Ovary (tissue), 7 donors: ENCODE measurements at regions not wholly inside any gene's neighbourhood (a gene's known extent, or its start where the extent isn't known, plus 50 kb on each side); places are given as distances from the start of the nearest gene placed in this dataset.

ENCODE experiments used
- DNase-seq, 5 donors: peaks; one replicate each; pipeline ENCODE4 v3.0.0-alpha.2; 2019 to 2020
- H3K27ac ChIP-seq, 2 donors: fragments of 200-600 bp; one replicate each; pipeline versions ENCODE4 v1.5.1 to v1.8.0; 2019 to 2022
- H3K27me3 ChIP-seq: fragments of 200-600 bp; one replicate; pipeline ENCODE4 v1.8.0; 2022
- H3K36me3 ChIP-seq: fragments of 200-600 bp; sonication (generic); one replicate; pipeline ENCODE4 v1.5.1; 2019
- H3K4me1 ChIP-seq: one replicate; pipeline ENCODE4 v1.8.1; 2013; ENCODE audit warnings: mild to moderate bottlenecking, moderate library complexity; ENCODE audit not compliant: insufficient read depth
- H3K4me3 ChIP-seq: fragments of 200-600 bp; sonication (generic); one replicate; pipeline ENCODE4 v1.5.1; 2017
- H3K9me3 ChIP-seq, 2 donors: fragments of 200-600 bp in 1 of 2; sonication (generic) in 1 of 2; one replicate each; pipeline versions ENCODE4 v1.5.1 to v1.8.1; 2013 to 2019; ENCODE audit warnings: mild to moderate bottlenecking in 1 of 2, moderate library complexity in 1 of 2
- EP300 ChIP-seq: sonication (generic); formaldehyde crosslinking; IDR thresholded peaks from one replicate; pipeline ENCODE4 v1.6.1; 2017; ENCODE audit warnings: antibody characterized with exemption
- POLR2A ChIP-seq: fragments of 450-650 bp; IDR thresholded peaks from one replicate; pipeline ENCODE4 v1.6.1; 2017; ENCODE audit warnings: antibody characterized with exemption, mild to moderate bottlenecking, moderate library complexity
- WGBS, 3 donors: extraction: QIAGEN DNeasy Blood & Tissue Kit in 1 of 3; methylation state at CpG; one replicate each; pipeline versions ENCODE4 v1.1.5 to v1.1.7; 2013 to 2017; 5-methylcytosine and 5-hydroxymethylcytosine counted together
- intact Hi-C, 4 donors: fragments of 100-400 bp; cut with DNase I; formaldehyde crosslinking; loops; one replicate each; pipeline versions ENCODE4 v1.11.0 to v1.15.1; 2022 to 2023
- TF ChIP-seq, protein P1 (sequence below), 3 donors: fragments of 450-650 bp in 2 of 3; fragments of 200-600 bp in 1 of 3; IDR thresholded peaks; one replicate each; pipeline versions ENCODE4 v1.5.1 to v1.8.0; 2016 to 2022; ENCODE audit warnings: antibody characterized with exemption in 3 of 3, mild to moderate bottlenecking in 1 of 3
- donor health status: DM: no; HTN: no; CAD: no; lungs with moderate emphysema.
- donor health status: DM: no; HTN: no; CAD: no.
- donor health status: Bipolar disorder and iron deficiency.
- donor health status: DM: no; HTN: no; CAD: no.
- donor health status: DM: yes; HTN: yes; CAD: no.

DNA sequence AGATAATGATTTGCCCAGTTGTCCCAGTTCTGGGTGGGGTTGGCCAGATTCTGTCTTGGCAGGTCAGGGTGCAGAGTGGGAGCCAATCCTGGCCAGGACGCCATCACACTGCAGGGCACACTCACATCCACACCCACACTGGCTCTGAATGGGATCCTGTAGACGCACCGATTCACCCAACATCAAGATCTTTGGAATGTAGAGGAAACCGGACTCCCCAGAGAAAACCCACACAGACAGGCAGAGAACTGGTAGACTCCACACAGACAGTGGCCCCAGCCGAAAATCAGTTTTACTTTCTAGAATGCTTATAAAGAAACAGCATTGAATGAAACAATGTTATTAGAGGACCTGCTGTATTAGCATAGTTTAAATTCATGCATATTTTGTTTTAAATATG, 343.1 kb upstream of the DAB2 start:
- intact Hi-C loops, result no loop called here
- Histone ChIP-seq H3K27ac (no peak overlapping the region), H3K27me3 (no peaks in the 10 kb centered on the region), H3K4me3 (no peak overlapping the region), H3K36me3 (no peaks in the 10 kb centered on the region), H3K9me3 (no peaks in the 10 kb centered on the region), H3K4me1 (no peaks in the 10 kb centered on the region)
- whole genome bisulfite sequencing, 3 donors, result 82 to 91% (median 87%) methylated on average over 5 of the region's 5 CpGs
- no peak for DNase-seq
- no peak for TF ChIP-seq POLR2A
- TF ChIP-seq, protein P1, sequence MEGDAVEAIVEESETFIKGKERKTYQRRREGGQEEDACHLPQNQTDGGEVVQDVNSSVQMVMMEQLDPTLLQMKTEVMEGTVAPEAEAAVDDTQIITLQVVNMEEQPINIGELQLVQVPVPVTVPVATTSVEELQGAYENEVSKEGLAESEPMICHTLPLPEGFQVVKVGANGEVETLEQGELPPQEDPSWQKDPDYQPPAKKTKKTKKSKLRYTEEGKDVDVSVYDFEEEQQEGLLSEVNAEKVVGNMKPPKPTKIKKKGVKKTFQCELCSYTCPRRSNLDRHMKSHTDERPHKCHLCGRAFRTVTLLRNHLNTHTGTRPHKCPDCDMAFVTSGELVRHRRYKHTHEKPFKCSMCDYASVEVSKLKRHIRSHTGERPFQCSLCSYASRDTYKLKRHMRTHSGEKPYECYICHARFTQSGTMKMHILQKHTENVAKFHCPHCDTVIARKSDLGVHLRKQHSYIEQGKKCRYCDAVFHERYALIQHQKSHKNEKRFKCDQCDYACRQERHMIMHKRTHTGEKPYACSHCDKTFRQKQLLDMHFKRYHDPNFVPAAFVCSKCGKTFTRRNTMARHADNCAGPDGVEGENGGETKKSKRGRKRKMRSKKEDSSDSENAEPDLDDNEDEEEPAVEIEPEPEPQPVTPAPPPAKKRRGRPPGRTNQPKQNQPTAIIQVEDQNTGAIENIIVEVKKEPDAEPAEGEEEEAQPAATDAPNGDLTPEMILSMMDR (IDR thresholded peaks at IDR 0.05), result no peak
- TF ChIP-seq EP300, result no peak

DNA sequence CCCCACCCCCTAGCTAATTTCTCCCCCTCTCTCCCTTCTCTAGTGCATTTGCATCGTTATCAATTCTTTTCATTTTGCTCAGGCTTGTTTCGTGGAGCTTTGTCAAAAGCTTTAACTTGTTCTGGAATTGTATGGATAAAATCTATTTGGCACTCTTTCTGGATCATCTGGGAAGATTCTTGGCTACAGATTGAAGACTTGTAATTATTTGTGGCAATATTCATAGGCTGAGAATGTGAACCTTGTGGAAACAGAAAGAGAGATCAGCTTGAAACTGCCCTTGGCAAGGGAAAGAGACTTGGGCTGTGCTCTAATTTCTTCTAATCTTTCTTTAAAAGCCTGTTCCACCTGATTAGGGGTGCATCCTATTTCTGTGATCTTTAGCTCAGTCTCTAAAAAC, 340.6 kb upstream of the DAB2 start:
- Histone ChIP-seq H3K9me3 (no peaks in the 10 kb centered on the region), H3K27me3 (no peaks in the 10 kb centered on the region), H3K27ac (no peak overlapping the region), H3K4me1 (no peaks in the 10 kb centered on the region), H3K36me3 (no peaks in the 10 kb centered on the region), H3K4me3 (no peak overlapping the region)
- intact Hi-C loops, result no loop called here
- DNase-seq, result no peak
- TF ChIP-seq POLR2A, result no peak
- TF ChIP-seq, protein P1 (IDR thresholded peaks at IDR 0.05), result no peak
- no peak for TF ChIP-seq EP300
- WGBS, 3 donors, result 28 to 35% (median 35%) methylated on average over 2 of the region's 2 CpGs

- intact Hi-C loops, result no loop called here
- no peaks in the 10 kb centered on the region for H3K36me3 ChIP-seq
- no peak overlapping the region for H3K27ac ChIP-seq
- no peak for DNase-seq
- no peaks in the 10 kb centered on the region for H3K9me3 ChIP-seq
- WGBS, 3 donors, result 32 to 72% (median 46%) methylated on average over 3 of the region's 3 CpGs
- no peaks in the 10 kb centered on the region for H3K27me3 ChIP-seq
- no peaks in the 10 kb centered on the region for H3K4me1 ChIP-seq
- TF ChIP-seq POLR2A, result no peak
- no peak for TF ChIP-seq EP300
- TF ChIP-seq, protein P1 (IDR thresholded peaks at IDR 0.05), result no peak
- no peak overlapping the region for H3K4me3 ChIP-seq
Observed at GRCh38 chr5:39762761-39763160, 338.0 kb upstream of the DAB2 start.

DNA sequence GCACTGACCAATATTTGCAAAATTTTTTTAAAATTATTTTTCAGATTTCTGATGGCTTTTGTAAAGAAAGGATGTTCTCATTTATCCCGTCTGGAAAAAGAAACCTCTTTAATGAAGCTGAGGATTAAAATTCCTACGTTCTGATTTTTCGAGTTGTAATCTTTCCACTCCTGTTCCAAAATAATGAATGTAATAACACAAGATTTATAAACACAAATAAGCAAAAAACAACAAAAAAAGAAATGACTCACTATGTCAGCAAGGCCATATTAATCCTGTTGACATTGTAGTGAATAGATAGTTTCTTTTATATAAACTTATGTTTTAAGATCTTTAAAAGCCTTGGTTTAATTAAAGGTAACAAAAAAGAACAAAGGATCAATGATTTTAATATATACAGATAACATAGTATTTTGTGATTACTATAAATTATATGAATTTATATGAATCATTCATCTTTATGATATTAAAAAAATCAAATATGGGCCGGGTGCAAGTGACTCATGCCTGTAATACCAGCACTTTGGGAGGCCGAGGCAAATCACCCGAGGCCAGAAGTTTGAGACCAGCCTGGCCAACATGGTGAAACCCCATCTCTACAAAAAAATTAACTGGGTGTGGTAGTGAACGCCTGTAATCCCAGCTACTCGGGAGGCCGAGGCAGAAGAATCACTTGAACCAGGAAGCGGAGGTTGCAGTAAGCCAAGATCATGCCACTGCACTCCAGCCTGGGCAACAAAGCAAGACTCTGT, 336.6 kb upstream of the DAB2 start:
- H3K27ac ChIP-seq, result no peak overlapping the region
- TF ChIP-seq, protein P1 (IDR thresholded peaks at IDR 0.05), result no peak
- TF ChIP-seq EP300, result no peak
- no peak for TF ChIP-seq POLR2A
- intact Hi-C loops, result no loop called here

More for the DNA sequence above, 336.6 kb upstream of the DAB2 start:
- no peaks in the 10 kb centered on the region for H3K4me1 ChIP-seq
- no peaks in the 10 kb centered on the region for H3K9me3 ChIP-seq
- 66 to 73% (median 71%) methylated on average over 10 of the region's 10 CpGs for WGBS, 3 donors
- no peaks in the 10 kb centered on the region for H3K27me3 ChIP-seq
- no peak for DNase-seq
- no peaks in the 10 kb centered on the region for H3K36me3 ChIP-seq
- no peak overlapping the region for H3K4me3 ChIP-seq
